Upper lobe of left lung (tissue), 6 donors: ENCODE measurements at regions not wholly inside any gene's neighbourhood (a gene's known extent, or its start where the extent isn't known, plus 50 kb on each side); places are given as distances from the start of the nearest gene placed in this dataset.

Experiments used
- ATAC-seq, 2 donors: fragments of 200-7000 bp; cut with Tn5 transposase; one replicate each; pipeline ENCODE4 v1.9.1; 2022; ENCODE audit warnings: mild to moderate bottlenecking in 2 of 2, moderate library complexity in 2 of 2; ENCODE audit not compliant: low FRiP score in 2 of 2
- DNase-seq, 2 donors: peaks; one replicate each; pipeline ENCODE4 v3.0.0-alpha.2; 2019 to 2020
- H3K27ac ChIP-seq, 4 donors: fragments of 200-600 bp; sonication (generic); one replicate each; pipeline ENCODE4 v1.5.1; 2016 to 2019
- H3K27me3 ChIP-seq, 4 donors: fragments of 200-600 bp; sonication (generic); one replicate each; pipeline ENCODE4 v1.5.1; 2017 to 2019
- H3K36me3 ChIP-seq, 4 donors: fragments of 200-600 bp; sonication (generic); one replicate each; pipeline ENCODE4 v1.5.1; 2016 to 2019
- H3K4me1 ChIP-seq, 4 donors: fragments of 200-600 bp; sonication (generic); one replicate each; pipeline ENCODE4 v1.5.1; 2018 to 2019
- H3K4me3 ChIP-seq, 4 donors: fragments of 200-600 bp; sonication (generic); one replicate each; pipeline ENCODE4 v1.5.1; 2017 to 2019; ENCODE audit warnings: mild to moderate bottlenecking in 2 of 4, moderate library complexity in 1 of 4
- H3K9me3 ChIP-seq, 4 donors: fragments of 200-600 bp; sonication (generic); one replicate each; pipeline ENCODE4 v1.5.1; 2018 to 2019
- CTCF ChIP-seq, 6 experiments: fragments of 450-650 bp in 4 of 6; fragments of 200-600 bp in 2 of 6; sonication (generic) in 2 of 6; IDR thresholded peaks; one replicate each; pipeline ENCODE4 v1.5.1; 2016 to 2019; ENCODE audit warnings: antibody characterized with exemption in 6 of 6
- EP300 ChIP-seq, 4 donors: sonication (generic); formaldehyde crosslinking; IDR thresholded peaks; one replicate each; pipeline ENCODE4 v1.5.1; 2017; ENCODE audit warnings: antibody characterized with exemption in 4 of 4, control low read depth in 2 of 4
- POLR2A ChIP-seq, 4 donors: fragments of 450-650 bp; IDR thresholded peaks; one replicate each; pipeline ENCODE4 v1.5.1; 2016 to 2017; ENCODE audit warnings: antibody characterized with exemption in 4 of 4, mild to moderate bottlenecking in 2 of 4
- POLR2AphosphoS5 ChIP-seq, 2 donors: sonication (generic); formaldehyde crosslinking; IDR thresholded peaks; one replicate each; pipeline ENCODE4 v1.5.1; 2017; ENCODE audit warnings: antibody characterized with exemption in 2 of 2
- WGBS, 2 donors: methylation state at CpG; one replicate each; pipeline ENCODE4 v1.1.5; 2017 to 2018; 5-methylcytosine and 5-hydroxymethylcytosine counted together
- donor health status: DM: no; HTN: no; CAD: no; lungs with moderate emphysema.
- donor health status: DM: no; HTN: yes; CAD: no; lungs with severe emphysema.

- Histone ChIP-seq H3K36me3 (no peaks in the 10 kb centered on the region), H3K4me1 (no peaks in the 10 kb centered on the region), H3K9me3 (no peaks in the 10 kb centered on the region), H3K4me3 (no peak overlapping the region), H3K27me3 (no peaks in the 10 kb centered on the region), H3K27ac (no peak overlapping the region)
- no peak for ATAC-seq
- TF ChIP-seq POLR2AphosphoS5 (IDR thresholded peaks at IDR 0.05) (no peak), EP300 (IDR thresholded peaks at IDR 0.05) (no peak), CTCF (IDR thresholded peaks at IDR 0.05) (no peak), POLR2A (IDR thresholded peaks at IDR 0.05) (no peak)
- DNase-seq = no peak
Observed at GRCh38 chr5:116640236-116640635, 65.6 kb upstream of the SEMA6A start.

- no peaks in the 10 kb centered on the region for H3K27me3 ChIP-seq
- no peak for TF ChIP-seq EP300 (IDR thresholded peaks at IDR 0.05)
- TF ChIP-seq POLR2A (IDR thresholded peaks at IDR 0.05) = no peak
- TF ChIP-seq POLR2AphosphoS5 (IDR thresholded peaks at IDR 0.05) = no peak
- no peak for TF ChIP-seq CTCF (IDR thresholded peaks at IDR 0.05)
- no peak for DNase-seq
- no peak overlapping the region for H3K27ac ChIP-seq
- H3K9me3 ChIP-seq = no peaks in the 10 kb centered on the region
- no peaks in the 10 kb centered on the region for H3K36me3 ChIP-seq
- WGBS, 2 donors = 32 to 49% methylated on average over 4 of the region's 4 CpGs
- no peak overlapping the region for H3K4me3 ChIP-seq
- no peaks in the 10 kb centered on the region for H3K4me1 ChIP-seq
- ATAC-seq = no peak
Observed at GRCh38 chr5:116637149-116637740, 62.6 kb upstream of the SEMA6A start.

- Histone ChIP-seq H3K36me3 (no peaks in the 10 kb centered on the region), H3K4me1 (no peaks in the 10 kb centered on the region), H3K27me3 (no peaks in the 10 kb centered on the region), H3K9me3 (no peaks in the 10 kb centered on the region), H3K4me3 (no peak overlapping the region), H3K27ac (no peak overlapping the region)
- WGBS, 2 donors = 80 to 82% methylated on average over 4 of the region's 4 CpGs
- TF ChIP-seq CTCF (IDR thresholded peaks at IDR 0.05) (no peak), EP300 (IDR thresholded peaks at IDR 0.05) (no peak), POLR2AphosphoS5 (IDR thresholded peaks at IDR 0.05) (no peak), POLR2A (IDR thresholded peaks at IDR 0.05) (no peak)
- ATAC-seq (no peak), DNase-seq (no peak)
Observed at GRCh38 chr5:116632890-116633289, 58.3 kb upstream of the SEMA6A start.

- no peak for ATAC-seq
- no peaks in the 10 kb centered on the region for H3K36me3 ChIP-seq
- peaks cover 0 to 6% (median 1%) of the 10 kb centered on the region in 4 donors for H3K4me1 ChIP-seq
- no peaks in the 10 kb centered on the region for H3K9me3 ChIP-seq
- H3K27ac ChIP-seq = no peak overlapping the region
- 86 to 92% methylated on average over 1 of the region's 1 CpG for WGBS, 2 donors
- no peak overlapping the region for H3K4me3 ChIP-seq
- TF ChIP-seq POLR2AphosphoS5 (IDR thresholded peaks at IDR 0.05) (no peak), CTCF (IDR thresholded peaks at IDR 0.05) (no peak), POLR2A (IDR thresholded peaks at IDR 0.05) (no peak), EP300 (IDR thresholded peaks at IDR 0.05) (no peak)
- DNase-seq = no peak
- H3K27me3 ChIP-seq = no peaks in the 10 kb centered on the region
Observed at GRCh38 chr5:116631147-116631546, 56.5 kb upstream of the SEMA6A start.

GRCh38 chr5:116629168-116629567 is 54.5 kb upstream of the SEMA6A start:
- Histone ChIP-seq H3K36me3 (no peaks in the 10 kb centered on the region), H3K9me3 (no peaks in the 10 kb centered on the region), H3K4me3 (no peak overlapping the region), H3K27ac (no peak overlapping the region), H3K27me3 (no peaks in the 10 kb centered on the region), H3K4me1 (peaks cover 0 to 7% (median 3%) of the 10 kb centered on the region in 4 donors)
- WGBS, 2 donors = 94 to 100% methylated on average over 2 of the region's 2 CpGs
- ATAC-seq = no peak
- no peak for DNase-seq
- TF ChIP-seq CTCF (IDR thresholded peaks at IDR 0.05) (no peak), EP300 (IDR thresholded peaks at IDR 0.05) (no peak), POLR2A (IDR thresholded peaks at IDR 0.05) (no peak), POLR2AphosphoS5 (IDR thresholded peaks at IDR 0.05) (no peak)
